T-helper 2 cell treated with Interferon-gamma antibody and Interleukin-4, amounts not matched to agents 5 μg/mL and 100 μg/mL, for 36 hours (primary cell): ENCODE measurements at regions not wholly inside any gene's neighbourhood (a gene's known extent, or its start where the extent isn't known, plus 50 kb on each side); places are given as distances from the start of the nearest gene placed in this dataset.
"Not testable (repeated sequence)": the region's sequence is repeated elsewhere in the genome, so short reads cannot be mapped to it uniquely, and the experiment has no call there.

Source experiments
- DNase-seq: peaks from one replicate; pipeline ENCODE4 v3.0.0; 2021; ENCODE audit warnings: low spot score
- H3K27ac Mint-ChIP-seq: one replicate; pipeline ENCODE4 v1.8.0; 2021; ENCODE audit warnings: mild to moderate bottlenecking, mixed read lengths
- H3K27me3 Mint-ChIP-seq: one replicate; pipeline ENCODE4 v1.8.0; 2021; ENCODE audit warnings: low read depth, mixed read lengths
- H3K36me3 Mint-ChIP-seq: one replicate; pipeline ENCODE4 v1.8.0; 2021; ENCODE audit warnings: low read depth, mixed read lengths
- H3K4me1 Mint-ChIP-seq: one replicate; pipeline ENCODE4 v1.8.0; 2021; ENCODE audit warnings: low read depth, mixed read lengths
- H3K4me3 Mint-ChIP-seq: one replicate; pipeline ENCODE4 v1.8.0; 2022; ENCODE audit warnings: mild to moderate bottlenecking, moderate library complexity, mixed read lengths
- H3K9me3 Mint-ChIP-seq: one replicate; pipeline ENCODE4 v1.8.0; 2021; ENCODE audit warnings: mixed read lengths

DNA sequence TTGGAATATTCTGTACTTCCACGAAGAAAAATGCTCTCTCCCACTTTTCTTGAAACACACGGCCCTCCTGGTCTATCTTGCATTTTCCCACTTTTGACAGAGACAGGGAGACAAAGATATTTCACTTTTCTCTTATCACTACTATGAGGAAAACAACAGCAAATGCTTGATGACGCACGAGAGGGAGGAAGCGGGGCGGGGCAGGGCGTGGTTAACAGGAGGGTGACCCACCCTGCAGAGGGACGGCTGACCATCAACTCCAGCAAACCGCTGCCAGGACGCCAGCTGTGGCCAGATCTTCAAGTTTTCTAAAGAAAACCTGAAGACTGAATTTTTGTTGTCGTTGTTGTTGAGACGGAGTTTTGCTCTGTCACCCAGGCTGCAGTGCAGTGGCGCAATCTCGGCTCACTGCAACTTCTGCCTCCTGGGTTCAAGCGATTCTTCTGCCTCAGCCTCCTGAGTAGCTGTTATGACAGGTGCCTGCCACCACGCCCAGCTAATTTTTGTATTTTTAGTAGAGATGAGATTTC, 63.8 kb downstream of the NSUN5 start:
- H3K4me1 Mint-ChIP-seq, H3K36me3 Mint-ChIP-seq, DNase-seq, H3K9me3 Mint-ChIP-seq, H3K27ac Mint-ChIP-seq, H3K27me3 Mint-ChIP-seq, H3K4me3 Mint-ChIP-seq: not testable (repeated sequence)

DNA sequence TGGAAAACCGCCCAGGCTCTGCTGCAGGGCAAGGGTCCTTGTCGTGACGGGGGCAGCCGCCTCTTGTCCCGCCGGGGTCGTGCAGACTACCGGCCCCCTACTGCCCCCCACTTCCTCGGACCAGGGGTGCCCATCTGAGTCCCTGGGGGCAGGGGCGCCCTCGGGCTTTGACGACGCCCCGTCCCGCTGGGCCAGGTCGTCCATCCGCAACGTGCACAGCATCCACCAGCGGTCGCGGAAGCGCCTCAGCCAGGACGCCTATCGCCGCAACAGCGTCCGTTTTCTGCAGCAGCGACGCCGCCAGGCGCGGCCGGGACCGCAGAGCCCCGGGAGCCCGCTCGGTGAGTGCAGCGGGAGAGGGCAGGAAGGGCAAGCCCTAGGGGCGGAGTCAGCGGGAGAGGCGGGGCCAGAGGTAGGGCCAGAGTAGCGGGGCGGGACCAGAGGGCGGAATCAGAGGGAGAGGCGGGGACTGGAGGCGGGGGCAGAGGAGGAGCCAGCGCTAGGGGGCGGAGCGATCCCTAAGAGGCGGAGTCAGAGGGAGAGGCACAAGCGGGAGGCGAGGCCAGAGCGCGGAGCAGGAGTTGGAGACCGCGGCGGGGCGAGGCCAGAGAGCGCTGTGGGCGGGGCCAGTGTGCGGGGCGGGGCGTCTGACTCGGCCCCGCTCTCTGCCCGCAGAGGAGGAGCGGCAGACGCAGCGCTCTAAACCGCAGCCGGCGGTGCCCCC, 73.5 kb downstream of the NSUN5 start:
- not testable (repeated sequence) for H3K36me3 Mint-ChIP-seq, H3K9me3 Mint-ChIP-seq, H3K27ac Mint-ChIP-seq, H3K4me1 Mint-ChIP-seq, H3K27me3 Mint-ChIP-seq, H3K4me3 Mint-ChIP-seq
- peak; percentile 88 for DNase-seq

DNA sequence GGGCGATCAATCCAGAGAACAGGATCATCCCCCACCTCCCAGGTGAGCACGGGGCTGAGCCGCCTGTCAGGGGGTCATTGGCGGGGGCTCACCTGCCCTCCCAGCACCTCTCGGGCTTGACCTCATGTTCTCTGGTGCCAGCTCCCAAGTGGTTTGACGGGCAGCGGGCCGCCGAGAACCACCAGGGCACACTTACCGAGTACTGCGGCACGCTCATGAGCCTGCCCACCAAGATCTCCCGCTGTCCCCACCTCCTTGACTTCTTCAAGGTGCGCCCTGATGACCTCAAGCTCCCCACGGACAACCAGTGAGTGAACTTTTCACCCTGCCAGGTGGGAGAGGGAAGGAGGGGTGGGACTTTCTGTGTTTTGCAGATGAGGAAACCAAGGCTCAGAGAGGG, 82.9 kb downstream of the NSUN5 start:
- not testable (repeated sequence) for DNase-seq, H3K36me3 Mint-ChIP-seq

DNA sequence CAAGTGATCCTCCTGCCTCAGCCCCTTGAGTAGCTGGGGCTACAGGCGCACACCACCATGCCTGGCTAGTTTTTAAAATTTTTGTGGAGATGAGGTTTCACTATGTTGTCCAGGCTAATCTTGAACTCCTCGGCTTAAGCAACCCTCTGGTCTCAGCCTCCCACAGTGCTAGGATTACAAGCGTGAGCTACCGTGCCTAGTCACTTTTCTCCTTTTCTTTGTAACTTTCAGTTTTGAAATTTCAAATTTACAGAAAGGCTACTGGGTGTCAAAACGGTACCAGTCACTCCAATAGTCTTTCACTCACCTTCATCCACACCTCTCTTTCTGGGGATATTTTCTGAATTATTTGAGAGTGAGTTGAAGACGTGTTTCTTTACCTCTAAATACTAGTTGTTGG, 86.9 kb downstream of the NSUN5 start:
- not testable (repeated sequence) for H3K4me1 Mint-ChIP-seq, H3K27ac Mint-ChIP-seq, H3K27me3 Mint-ChIP-seq, H3K36me3 Mint-ChIP-seq, H3K4me3 Mint-ChIP-seq, H3K9me3 Mint-ChIP-seq, DNase-seq

More for the DNA sequence above, 82.9 kb downstream of the NSUN5 start:
- not testable (repeated sequence) for H3K9me3 Mint-ChIP-seq, H3K27me3 Mint-ChIP-seq, H3K4me3 Mint-ChIP-seq, H3K27ac Mint-ChIP-seq, H3K4me1 Mint-ChIP-seq

DNA sequence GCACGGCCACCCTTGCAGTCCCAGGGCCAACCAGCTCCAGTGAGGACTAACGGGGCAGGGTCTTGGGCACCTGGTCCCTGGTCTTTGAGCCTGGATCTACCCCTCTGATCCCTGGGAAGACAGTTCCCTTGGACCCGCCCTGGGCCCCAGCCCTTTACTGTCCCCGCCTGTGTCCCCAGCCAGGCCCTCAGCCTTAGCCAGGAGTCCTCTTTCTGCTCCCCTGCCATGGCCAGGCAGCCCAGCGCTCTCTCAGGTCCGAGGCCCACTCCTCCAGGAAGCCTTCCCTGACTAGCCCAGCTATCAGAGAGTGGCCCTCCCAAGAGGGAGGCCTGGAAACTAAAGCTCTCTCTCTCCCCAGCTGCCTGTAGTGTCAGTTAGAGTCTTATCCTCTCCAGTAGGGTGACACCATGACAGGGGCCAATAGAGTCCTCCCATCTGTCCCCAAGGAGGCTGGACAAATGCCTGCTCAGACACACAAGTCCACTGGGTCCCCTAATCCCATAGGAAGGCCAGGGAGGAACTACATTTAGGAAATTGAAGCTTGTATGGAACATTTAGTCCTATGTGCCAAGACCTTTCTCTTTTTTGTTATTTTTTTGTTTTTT, 87.8 kb downstream of the NSUN5 start:
- H3K9me3 Mint-ChIP-seq, H3K4me3 Mint-ChIP-seq, H3K27ac Mint-ChIP-seq, H3K4me1 Mint-ChIP-seq, DNase-seq, H3K27me3 Mint-ChIP-seq, H3K36me3 Mint-ChIP-seq: not testable (repeated sequence)

DNA sequence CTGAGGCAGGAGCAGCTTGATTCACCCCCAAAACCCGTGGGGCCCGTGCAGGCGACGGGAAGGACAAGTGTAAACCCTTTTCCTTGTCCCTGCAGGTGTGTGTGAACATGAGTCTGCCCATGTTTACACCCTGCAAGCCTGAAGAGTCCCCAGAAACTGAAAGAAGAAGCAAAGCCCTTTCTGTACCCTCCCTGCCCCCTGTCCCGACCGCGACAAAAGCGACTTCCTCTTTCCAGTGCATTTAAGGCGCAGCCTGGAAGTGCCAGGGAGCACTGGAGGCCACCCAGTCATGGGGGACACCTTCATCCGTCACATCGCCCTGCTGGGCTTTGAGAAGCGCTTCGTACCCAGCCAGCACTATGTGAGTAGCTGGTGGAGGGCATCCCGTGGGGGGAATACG, 88.3 kb downstream of the NSUN5 start:
- not testable (repeated sequence) for DNase-seq, H3K27ac Mint-ChIP-seq, H3K36me3 Mint-ChIP-seq, H3K27me3 Mint-ChIP-seq, H3K9me3 Mint-ChIP-seq, H3K4me3 Mint-ChIP-seq, H3K4me1 Mint-ChIP-seq

DNA sequence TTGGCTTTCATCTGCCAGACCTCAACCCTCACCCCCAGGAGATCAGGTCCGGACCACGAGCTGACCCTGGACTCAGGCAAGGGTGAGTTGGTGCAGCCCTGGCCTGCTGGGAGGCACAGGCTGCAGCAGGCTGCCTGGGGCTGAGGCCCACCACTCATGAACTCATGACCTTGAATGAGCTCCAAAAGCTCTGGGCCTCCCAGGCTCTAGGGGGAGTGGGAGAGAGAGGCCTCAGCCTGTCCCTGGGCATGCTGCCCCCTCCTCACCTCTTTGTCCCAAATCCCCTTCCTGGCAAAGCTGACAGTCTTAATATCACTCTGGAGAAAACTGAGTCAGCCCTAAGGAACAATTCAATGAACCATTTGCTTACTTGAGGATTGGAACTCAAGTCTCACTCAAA, 89.8 kb downstream of the NSUN5 start:
- not testable (repeated sequence) for H3K4me1 Mint-ChIP-seq, H3K9me3 Mint-ChIP-seq, H3K27me3 Mint-ChIP-seq, H3K4me3 Mint-ChIP-seq, DNase-seq, H3K27ac Mint-ChIP-seq, H3K36me3 Mint-ChIP-seq

DNA sequence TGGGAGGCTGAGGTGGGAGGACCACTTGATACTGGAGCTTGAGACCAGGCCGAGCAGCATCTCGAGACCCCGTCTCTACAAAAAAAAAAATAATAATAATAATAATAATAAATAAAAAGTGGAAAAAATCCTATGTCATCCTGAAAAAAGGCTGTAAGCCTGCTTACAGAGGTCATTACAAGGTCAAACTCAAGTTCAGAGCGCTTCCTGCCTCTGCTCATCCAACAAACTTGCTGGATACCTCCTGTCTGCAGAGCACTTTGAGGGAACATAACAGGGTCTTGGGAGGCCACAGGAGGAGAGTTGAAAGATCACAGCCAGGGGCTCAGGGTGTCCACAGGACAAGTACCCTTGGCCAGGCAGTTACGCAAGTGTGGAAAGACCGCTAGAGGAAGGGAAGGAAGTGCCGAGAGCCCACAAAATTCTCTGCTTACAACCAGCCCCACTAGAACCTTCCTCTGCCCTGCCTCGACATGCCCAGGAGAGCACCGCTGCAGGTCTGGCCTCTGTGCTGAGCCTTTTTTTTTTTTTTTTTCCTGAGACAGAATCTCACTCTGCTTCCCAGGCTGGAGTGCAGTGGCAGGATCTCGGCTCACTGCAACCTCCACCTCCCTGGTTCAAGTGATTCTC, 92.5 kb downstream of the NSUN5 start:
- not testable (repeated sequence) for H3K4me1 Mint-ChIP-seq, H3K36me3 Mint-ChIP-seq, DNase-seq, H3K27ac Mint-ChIP-seq, H3K27me3 Mint-ChIP-seq, H3K9me3 Mint-ChIP-seq, H3K4me3 Mint-ChIP-seq

DNA sequence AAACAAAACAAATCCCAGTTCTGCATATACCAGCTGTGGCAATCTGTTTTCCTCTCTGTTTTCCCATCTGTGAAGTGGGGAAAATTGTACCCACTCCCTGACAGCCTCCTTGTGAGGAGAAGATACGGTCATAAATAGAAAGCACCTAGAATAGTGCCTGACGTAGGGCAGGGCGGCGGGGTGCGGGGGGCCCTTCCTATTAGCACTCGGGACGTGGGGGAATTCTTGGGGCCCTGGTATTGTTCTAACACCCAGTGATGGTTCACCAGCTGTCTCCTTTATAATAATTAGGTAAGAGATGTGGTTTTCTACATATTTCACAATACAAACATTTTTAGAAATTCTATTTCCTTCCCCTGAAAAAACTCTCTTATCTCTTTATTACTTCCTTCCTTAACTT, 93.4 kb downstream of the NSUN5 start:
- H3K9me3 Mint-ChIP-seq, H3K4me3 Mint-ChIP-seq, H3K36me3 Mint-ChIP-seq, H3K27ac Mint-ChIP-seq, DNase-seq, H3K4me1 Mint-ChIP-seq, H3K27me3 Mint-ChIP-seq: not testable (repeated sequence)

DNA sequence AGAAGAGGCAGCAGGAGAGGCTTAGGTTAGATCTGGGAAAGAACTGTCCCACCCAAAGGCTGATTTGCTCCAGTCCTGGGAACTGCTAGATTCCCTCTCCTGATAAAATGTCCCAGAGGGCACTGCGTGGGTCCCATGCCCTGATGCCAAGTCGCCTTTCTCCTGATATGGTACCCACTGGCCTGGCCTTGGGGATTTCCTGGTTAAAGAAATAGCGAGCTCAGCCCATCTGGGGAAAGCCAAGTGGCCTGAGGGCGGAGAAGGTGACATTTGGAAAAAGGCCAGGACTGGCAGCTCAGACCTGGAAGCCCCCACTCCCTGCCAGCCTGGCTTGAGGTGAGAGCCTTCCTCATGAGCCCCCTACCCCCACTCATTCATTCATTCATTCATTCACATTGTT, 94.2 kb downstream of the NSUN5 start:
- not testable (repeated sequence) for H3K4me3 Mint-ChIP-seq, H3K27me3 Mint-ChIP-seq, H3K4me1 Mint-ChIP-seq, H3K27ac Mint-ChIP-seq, DNase-seq, H3K9me3 Mint-ChIP-seq, H3K36me3 Mint-ChIP-seq

DNA sequence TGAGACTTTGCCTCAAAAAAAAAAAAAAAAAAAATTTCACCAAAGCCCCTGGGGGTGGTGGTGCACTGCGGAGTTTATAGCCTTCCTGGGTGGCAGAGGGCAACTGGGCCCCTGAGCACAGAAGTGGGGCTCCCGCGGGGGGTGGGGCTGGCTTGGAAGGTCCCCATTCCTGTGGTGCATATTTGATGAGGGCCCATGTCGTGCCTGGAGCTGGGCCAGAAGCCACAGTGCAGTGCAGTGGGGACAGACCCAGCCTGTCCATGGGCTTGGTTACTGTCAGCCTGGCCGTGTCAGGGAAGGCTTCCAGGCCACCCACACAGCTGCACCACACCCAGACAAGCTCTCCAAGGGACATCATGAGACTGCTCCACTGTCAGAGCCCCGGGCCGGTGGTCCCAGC, 95.5 kb downstream of the NSUN5 start:
- DNase-seq, H3K9me3 Mint-ChIP-seq, H3K36me3 Mint-ChIP-seq, H3K4me1 Mint-ChIP-seq, H3K27me3 Mint-ChIP-seq, H3K4me3 Mint-ChIP-seq, H3K27ac Mint-ChIP-seq: not testable (repeated sequence)

DNA sequence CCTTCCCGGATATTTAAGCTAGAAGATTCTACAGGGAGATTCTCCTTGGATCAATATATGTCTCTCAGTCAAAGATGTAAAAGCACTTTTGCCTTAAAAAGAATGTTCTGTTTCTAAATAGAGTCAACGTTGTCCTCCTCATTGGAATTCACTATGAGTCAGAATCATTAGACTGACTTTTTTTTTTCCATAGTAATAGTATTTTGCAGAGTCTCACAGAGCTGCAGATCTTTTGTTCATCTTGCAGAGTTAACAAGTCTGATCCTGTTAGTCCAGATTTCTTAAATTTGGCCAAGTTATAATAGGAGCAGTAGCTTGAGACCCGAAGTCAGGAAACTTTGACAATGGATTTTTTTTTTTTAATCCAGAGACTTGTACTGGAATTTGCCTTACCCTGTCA, 103.0 kb downstream of the NSUN5 start:
- not testable (repeated sequence) for H3K4me1 Mint-ChIP-seq, DNase-seq, H3K9me3 Mint-ChIP-seq, H3K4me3 Mint-ChIP-seq, H3K27ac Mint-ChIP-seq, H3K36me3 Mint-ChIP-seq, H3K27me3 Mint-ChIP-seq

DNA sequence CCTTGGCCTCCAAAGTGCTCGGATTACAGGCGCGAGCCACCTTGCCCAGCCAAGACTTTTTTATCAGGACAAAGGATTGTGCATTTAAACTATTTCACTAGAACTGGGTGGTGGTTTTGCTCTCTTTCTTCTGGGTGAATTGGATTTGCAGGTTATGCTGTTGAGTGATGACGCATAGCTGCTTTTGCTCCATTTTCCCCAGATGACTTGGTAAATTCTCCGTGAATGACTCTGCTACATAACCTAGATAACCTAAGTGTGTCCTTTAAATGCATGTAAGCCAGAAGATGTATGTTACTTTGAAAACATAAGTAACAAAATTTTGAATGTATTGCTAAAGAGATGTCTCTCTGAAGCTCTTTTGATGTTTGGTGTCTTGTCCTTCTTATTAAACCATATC, 103.7 kb downstream of the NSUN5 start:
- H3K4me3 Mint-ChIP-seq, DNase-seq, H3K4me1 Mint-ChIP-seq, H3K27me3 Mint-ChIP-seq, H3K9me3 Mint-ChIP-seq, H3K27ac Mint-ChIP-seq, H3K36me3 Mint-ChIP-seq: not testable (repeated sequence)

DNA sequence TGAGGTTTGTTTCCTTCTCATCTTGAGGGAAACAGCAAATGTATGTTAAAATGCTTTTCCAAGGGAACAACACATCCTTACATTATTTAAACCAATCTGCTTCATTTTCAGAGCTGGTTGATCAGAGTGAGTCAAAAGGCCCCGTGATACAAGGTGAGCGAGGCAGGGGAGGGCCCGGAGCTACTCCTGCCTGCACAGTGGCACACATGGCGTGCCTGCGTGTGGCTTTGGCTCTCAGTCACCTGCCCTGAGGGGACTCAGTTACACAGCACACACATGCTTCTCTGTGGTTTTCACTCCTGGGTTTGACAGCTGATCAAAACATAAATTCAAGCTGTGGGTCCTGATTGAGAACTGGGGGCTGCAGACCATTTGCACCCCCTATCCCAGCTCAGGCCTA, 105.3 kb downstream of the NSUN5 start:
- not testable (repeated sequence) for H3K4me1 Mint-ChIP-seq, H3K9me3 Mint-ChIP-seq, DNase-seq, H3K27me3 Mint-ChIP-seq, H3K27ac Mint-ChIP-seq, H3K36me3 Mint-ChIP-seq, H3K4me3 Mint-ChIP-seq

DNA sequence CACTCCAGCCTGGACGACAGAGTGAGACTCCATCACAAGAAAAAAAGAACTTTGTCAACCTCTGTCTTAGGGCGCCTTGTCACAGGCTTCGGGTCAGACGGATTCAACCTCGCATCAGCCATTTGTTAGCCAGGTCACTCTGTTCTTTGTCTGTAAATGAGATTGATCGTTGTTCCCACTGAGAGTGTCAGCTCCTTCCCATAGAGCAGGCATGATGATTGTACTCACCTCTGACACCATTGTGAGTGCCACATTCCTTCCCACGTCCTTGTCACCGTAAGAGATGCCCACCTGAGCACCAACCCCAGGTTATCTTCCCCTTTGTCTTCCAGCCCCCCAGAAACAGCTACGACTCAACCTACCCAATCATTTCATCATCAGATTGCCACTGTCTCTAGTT, 107.4 kb downstream of the NSUN5 start:
- H3K9me3 Mint-ChIP-seq, H3K27me3 Mint-ChIP-seq, H3K27ac Mint-ChIP-seq, H3K4me1 Mint-ChIP-seq, H3K4me3 Mint-ChIP-seq, H3K36me3 Mint-ChIP-seq, DNase-seq: not testable (repeated sequence)
